Vagina (tissue), 2 donors: ENCODE measurements at regions not wholly inside any gene's neighbourhood (a gene's known extent, or its start where the extent isn't known, plus 50 kb on each side); places are given as distances from the start of the nearest gene placed in this dataset.

Source experiments
- DNase-seq, 2 donors: peaks; one replicate each; pipeline ENCODE4 v3.0.0-alpha.2; 2017; ENCODE audit errors: extremely low spot score in 2 of 2
- H3K27ac ChIP-seq: fragments of 200-600 bp; sonication (generic); one replicate; pipeline ENCODE4 v1.5.1; 2019
- H3K27me3 ChIP-seq: fragments of 200-600 bp; sonication (generic); one replicate; pipeline ENCODE4 v1.5.1; 2019
- H3K36me3 ChIP-seq, 2 donors: fragments of 200-600 bp; sonication (generic); one replicate each; pipeline ENCODE4 v1.5.1; 2017 to 2019
- H3K4me1 ChIP-seq: fragments of 200-600 bp; sonication (generic); one replicate; pipeline ENCODE4 v1.5.1; 2019
- H3K4me3 ChIP-seq, 2 donors: fragments of 200-600 bp; sonication (generic); 1 replicate in 1 of 2; 2 replicates in 1 of 2; pipeline ENCODE4 v1.5.1; 2016 to 2019
- H3K9me3 ChIP-seq: fragments of 200-600 bp; sonication (generic); one replicate; pipeline ENCODE4 v1.5.1; 2019
- CTCF ChIP-seq, 3 experiments: fragments of 450-650 bp in 2 of 3; fragments of 200-600 bp in 1 of 3; sonication (generic) in 1 of 3; IDR thresholded peaks; one replicate each; pipeline ENCODE4 v1.5.1; 2017 to 2019; ENCODE audit warnings: antibody characterized with exemption in 3 of 3, mild to moderate bottlenecking in 2 of 3, moderate library complexity in 2 of 3
- POLR2A ChIP-seq, 2 donors: fragments of 450-650 bp; IDR thresholded peaks; one replicate each; pipeline ENCODE4 v1.6.1; 2017; ENCODE audit warnings: antibody characterized with exemption in 2 of 2, mild to moderate bottlenecking in 2 of 2, moderate library complexity in 2 of 2
- POLR2AphosphoS5 ChIP-seq, 2 donors: sonication (generic); formaldehyde crosslinking; IDR thresholded peaks; one replicate each; pipeline ENCODE4 v1.9.0; 2017; ENCODE audit warnings: antibody characterized with exemption in 2 of 2, mild to moderate bottlenecking in 2 of 2, low read depth in 1 of 2; ENCODE audit not compliant: insufficient read depth in 1 of 2
- intact Hi-C: fragments of 100-400 bp; cut with DNase I; formaldehyde crosslinking; loops from one replicate; pipeline ENCODE4 v1.15.1; 2023

GRCh38 chr13:55728247-55728646 lies 1412.5 kb upstream of the PRR20A start:
- Histone ChIP-seq H3K9me3 (no peaks in the 10 kb centered on the region), H3K27me3 (no peaks in the 10 kb centered on the region), H3K4me3 (no peak overlapping the region), H3K4me1 (no peaks in the 10 kb centered on the region), H3K27ac (no peak overlapping the region), H3K36me3 (no peaks in the 10 kb centered on the region)
- TF ChIP-seq CTCF (IDR thresholded peaks at IDR 0.05) (no peak), POLR2A (IDR thresholded peaks at IDR 0.05) (no peak), POLR2AphosphoS5 (IDR thresholded peaks at IDR 0.05; ENCODE audit: insufficient read depth in 1 of 2, low read depth in 1 of 2) (no peak)
- DNase-seq, result no peak
- intact Hi-C loops, result no loop called here

GRCh38 chr13:55745828-55746227 lies 1394.9 kb upstream of the PRR20A start:
- no peaks in the 10 kb centered on the region for H3K36me3 ChIP-seq
- no peak overlapping the region for H3K4me3 ChIP-seq
- no peaks in the 10 kb centered on the region for H3K9me3 ChIP-seq
- TF ChIP-seq POLR2AphosphoS5 (IDR thresholded peaks at IDR 0.05; ENCODE audit: insufficient read depth in 1 of 2, low read depth in 1 of 2) (no peak), CTCF (IDR thresholded peaks at IDR 0.05) (no peak), POLR2A (IDR thresholded peaks at IDR 0.05) (no peak)
- H3K27ac ChIP-seq, result no peak overlapping the region
- no peaks in the 10 kb centered on the region for H3K4me1 ChIP-seq
- intact Hi-C loops, result no loop called here
- H3K27me3 ChIP-seq, result no peaks in the 10 kb centered on the region
- DNase-seq, result no peak

GRCh38 chr13:55761986-55762385 lies 1378.7 kb upstream of the PRR20A start:
- DNase-seq, result no peak
- Histone ChIP-seq H3K9me3 (no peaks in the 10 kb centered on the region), H3K4me1 (no peaks in the 10 kb centered on the region), H3K36me3 (no peaks in the 10 kb centered on the region), H3K27me3 (no peaks in the 10 kb centered on the region), H3K4me3 (no peak overlapping the region), H3K27ac (no peak overlapping the region)
- no peak for TF ChIP-seq POLR2A (IDR thresholded peaks at IDR 0.05)
- TF ChIP-seq POLR2AphosphoS5 (IDR thresholded peaks at IDR 0.05; ENCODE audit: insufficient read depth in 1 of 2, low read depth in 1 of 2), result no peak
- TF ChIP-seq CTCF (IDR thresholded peaks at IDR 0.05), result no peak
- intact Hi-C loops, result no loop called here

- H3K4me1 ChIP-seq, result no peaks in the 10 kb centered on the region
- H3K4me3 ChIP-seq, result no peak overlapping the region
- no peaks in the 10 kb centered on the region for H3K36me3 ChIP-seq
- H3K27me3 ChIP-seq, result no peaks in the 10 kb centered on the region
- H3K27ac ChIP-seq, result no peak overlapping the region
- TF ChIP-seq POLR2AphosphoS5 (IDR thresholded peaks at IDR 0.05; ENCODE audit: insufficient read depth in 1 of 2, low read depth in 1 of 2) (no peak), CTCF (IDR thresholded peaks at IDR 0.05) (no peak), POLR2A (IDR thresholded peaks at IDR 0.05) (no peak)
- DNase-seq, result no peak
- H3K9me3 ChIP-seq, result no peaks in the 10 kb centered on the region
- intact Hi-C loops, result no loop called here
Measured at GRCh38 chr13:55777612-55778011, 1363.1 kb upstream of the PRR20A start.

- H3K4me3 ChIP-seq, result no peak overlapping the region
- no peaks in the 10 kb centered on the region for H3K9me3 ChIP-seq
- no peaks in the 10 kb centered on the region for H3K36me3 ChIP-seq
- intact Hi-C loops, result no loop called here
- H3K27me3 ChIP-seq, result no peaks in the 10 kb centered on the region
- no peak overlapping the region for H3K27ac ChIP-seq
- no peak for TF ChIP-seq CTCF (IDR thresholded peaks at IDR 0.05)
- no peak for TF ChIP-seq POLR2AphosphoS5 (IDR thresholded peaks at IDR 0.05; ENCODE audit: insufficient read depth in 1 of 2, low read depth in 1 of 2)
- no peak for TF ChIP-seq POLR2A (IDR thresholded peaks at IDR 0.05)
- no peak for DNase-seq
- no peaks in the 10 kb centered on the region for H3K4me1 ChIP-seq
Measured at GRCh38 chr13:55783841-55784240, 1356.9 kb upstream of the PRR20A start.
